ENCODE measurements at regions not wholly inside any gene's neighbourhood (a gene's known extent, or its start where the extent isn't known, plus 50 kb on each side); places are given as distances from the start of the nearest gene placed in this dataset.

DNA sequence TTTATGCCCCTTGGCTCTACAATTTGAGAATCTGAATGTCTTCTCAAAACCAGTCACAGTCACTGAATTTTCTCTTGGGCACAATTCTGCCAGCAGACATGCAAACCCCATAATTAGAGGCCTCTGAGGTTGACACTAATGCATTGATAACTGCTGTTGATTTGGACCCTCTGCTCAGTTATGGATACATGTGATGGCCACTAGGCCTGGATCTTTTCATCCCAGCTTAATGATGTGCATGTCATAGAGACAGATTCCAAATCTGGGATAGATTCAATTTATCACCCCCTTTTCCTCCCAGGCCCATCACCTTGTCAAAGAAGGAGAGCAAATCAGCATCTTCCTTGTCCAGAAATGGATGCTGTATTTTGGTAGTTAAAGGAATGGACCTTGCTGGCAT is 92.2 kb downstream of the C11orf91 start:
- H3K9me3 ChIP-seq (ENCODE audit: low read length) = no peaks in the 10 kb centered on the region
- Mint-ChIP-seq H3K27me3 (peaks cover 0 to 15% of the 10 kb centered on the region in 2 donors), H3K27ac (no peak overlapping the region), H3K36me3 (no peaks in the 10 kb centered on the region), H3K9me3 (no peaks in the 10 kb centered on the region), H3K4me3 (no peak overlapping the region), H3K4me1 (no peaks in the 10 kb centered on the region)
- no peaks in the 10 kb centered on the region for H3K36me3 ChIP-seq (ENCODE audit: insufficient read depth, low read length)
- no peak overlapping the region for H3K27ac ChIP-seq (ENCODE audit: low read depth, low read length)
- ChIA-PET POLR2A (no interaction called here), CTCF (no interaction called here)
- H3K4me1 ChIP-seq (ENCODE audit: insufficient read depth, low read length) = no peaks in the 10 kb centered on the region
- no peak overlapping the region for H3K4me3 ChIP-seq (ENCODE audit: low read length)
- no peaks in the 10 kb centered on the region for H3K27me3 ChIP-seq (ENCODE audit: insufficient read depth, low read length, poor library complexity, severe bottlenecking)
- DNase-seq = no peak

DNA sequence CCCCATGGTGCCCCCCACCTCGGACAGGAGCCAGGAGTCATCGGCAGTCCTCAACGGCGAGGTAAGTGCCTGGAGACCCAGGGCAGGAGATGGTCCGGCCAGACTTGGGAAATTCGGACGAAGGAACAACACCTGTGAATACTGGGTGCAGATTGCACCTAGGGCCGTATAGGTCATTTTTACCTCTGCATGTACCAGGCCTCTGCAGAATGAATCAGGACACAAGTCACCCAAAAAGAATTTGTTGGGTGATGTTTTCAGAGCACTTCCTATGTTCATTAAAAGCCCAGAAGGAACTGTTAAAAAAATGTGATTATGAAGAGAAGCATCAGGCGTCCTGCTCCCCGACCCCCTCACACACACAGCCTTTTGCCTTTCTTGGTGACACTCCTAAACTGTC is 93.9 kb downstream of the C11orf91 start:
- no peaks in the 10 kb centered on the region for H3K36me3 ChIP-seq (ENCODE audit: insufficient read depth, low read length)
- no peaks in the 10 kb centered on the region for H3K4me1 Mint-ChIP-seq
- ChIA-PET POLR2A (no interaction called here), CTCF (no interaction called here)
- H3K4me3 Mint-ChIP-seq = no peak overlapping the region
- no peak overlapping the region for H3K4me3 ChIP-seq (ENCODE audit: low read length)
- peaks cover 0 to 21% of the 10 kb centered on the region in 2 donors for H3K27me3 Mint-ChIP-seq
- H3K36me3 Mint-ChIP-seq = no peaks in the 10 kb centered on the region
- no peak overlapping the region for H3K27ac ChIP-seq (ENCODE audit: low read depth, low read length)
- H3K4me1 ChIP-seq (ENCODE audit: insufficient read depth, low read length) = no peaks in the 10 kb centered on the region
- no peak for DNase-seq
- H3K9me3 Mint-ChIP-seq = no peaks in the 10 kb centered on the region
- H3K9me3 ChIP-seq (ENCODE audit: low read length) = no peaks in the 10 kb centered on the region
- no peaks in the 10 kb centered on the region for H3K27me3 ChIP-seq (ENCODE audit: insufficient read depth, low read length, poor library complexity, severe bottlenecking)
- H3K27ac Mint-ChIP-seq = no peak overlapping the region

DNA sequence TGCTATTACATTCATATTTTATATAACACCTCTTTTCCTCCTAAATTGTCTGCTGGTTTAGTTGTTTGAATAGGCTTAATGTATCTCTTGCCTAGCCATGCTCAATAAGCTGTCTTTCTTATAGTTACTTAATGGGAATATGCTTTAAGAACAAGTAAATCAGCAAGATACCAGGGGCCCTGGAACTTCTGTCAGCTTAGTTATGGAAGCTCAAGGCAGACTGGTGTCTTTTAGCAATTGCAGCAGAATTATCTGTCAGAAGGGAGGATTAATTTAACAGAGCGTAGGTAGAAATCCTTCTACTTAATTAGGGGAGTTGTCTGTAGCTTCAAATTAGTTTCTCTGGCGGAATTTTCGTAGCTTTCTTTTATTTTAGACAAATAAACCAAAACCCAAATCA is 94.9 kb downstream of the C11orf91 start:
- Mint-ChIP-seq H3K27me3 (peaks cover 0 to 29% of the 10 kb centered on the region in 2 donors), H3K4me1 (no peaks in the 10 kb centered on the region), H3K4me3 (no peak overlapping the region), H3K27ac (no peak overlapping the region), H3K9me3 (no peaks in the 10 kb centered on the region), H3K36me3 (no peaks in the 10 kb centered on the region)
- no peaks in the 10 kb centered on the region for H3K27me3 ChIP-seq (ENCODE audit: insufficient read depth, low read length, poor library complexity, severe bottlenecking)
- no peaks in the 10 kb centered on the region for H3K9me3 ChIP-seq (ENCODE audit: low read length)
- no peak for DNase-seq
- CTCF ChIA-PET = no interaction called here
- H3K4me3 ChIP-seq (ENCODE audit: low read length) = no peak overlapping the region
- POLR2A ChIA-PET = no interaction called here
- H3K4me1 ChIP-seq (ENCODE audit: insufficient read depth, low read length) = no peaks in the 10 kb centered on the region
- H3K27ac ChIP-seq (ENCODE audit: low read depth, low read length) = no peak overlapping the region
- no peaks in the 10 kb centered on the region for H3K36me3 ChIP-seq (ENCODE audit: insufficient read depth, low read length)

DNA sequence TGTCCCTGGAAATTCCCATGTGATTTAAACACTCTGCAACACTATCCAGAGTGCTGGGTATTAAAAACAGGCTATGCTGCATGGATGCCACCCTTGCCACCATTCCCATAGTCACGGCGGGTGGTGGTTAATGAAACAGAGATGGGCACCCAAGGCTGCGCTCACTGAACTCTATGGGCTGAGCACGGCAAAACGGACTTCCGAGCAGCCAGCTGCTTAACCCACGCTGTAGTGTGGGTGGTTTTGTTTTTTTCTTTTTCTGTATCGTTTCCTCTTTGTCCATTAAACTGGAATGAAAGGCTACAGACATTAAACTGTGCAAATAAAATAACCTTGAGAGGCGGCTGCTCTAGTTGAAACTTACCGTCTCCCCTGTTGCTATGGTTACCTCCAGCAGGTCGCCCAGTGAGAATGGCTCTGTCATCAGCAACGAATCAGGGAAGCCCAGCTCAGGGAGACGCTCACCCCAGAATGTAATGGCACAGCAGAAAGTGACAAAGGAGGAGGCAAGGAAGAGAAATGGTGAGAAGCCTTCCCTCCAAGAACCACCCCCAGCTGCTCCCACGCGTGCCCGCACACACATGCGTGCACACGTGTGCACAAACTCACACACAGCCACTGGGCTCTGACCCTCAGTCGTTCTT is 102.1 kb downstream of the C11orf91 start:
- Mint-ChIP-seq H3K4me1 (no peaks in the 10 kb centered on the region), H3K4me3 (no peak overlapping the region), H3K9me3 (no peaks in the 10 kb centered on the region), H3K27me3 (peaks cover 1 to 40% of the 10 kb centered on the region in 2 donors), H3K27ac (no peak overlapping the region), H3K36me3 (no peaks in the 10 kb centered on the region)
- Histone ChIP-seq H3K27me3 (ENCODE audit: insufficient read depth, low read length, poor library complexity, severe bottlenecking) (no peaks in the 10 kb centered on the region), H3K4me1 (ENCODE audit: insufficient read depth, low read length) (no peaks in the 10 kb centered on the region), H3K9me3 (ENCODE audit: low read length) (no peaks in the 10 kb centered on the region), H3K27ac (ENCODE audit: low read depth, low read length) (no peak overlapping the region), H3K4me3 (ENCODE audit: low read length) (no peak overlapping the region), H3K36me3 (ENCODE audit: insufficient read depth, low read length) (no peaks in the 10 kb centered on the region)
- no peak for DNase-seq
- ChIA-PET POLR2A (no interaction called here), CTCF (no interaction called here)

DNA sequence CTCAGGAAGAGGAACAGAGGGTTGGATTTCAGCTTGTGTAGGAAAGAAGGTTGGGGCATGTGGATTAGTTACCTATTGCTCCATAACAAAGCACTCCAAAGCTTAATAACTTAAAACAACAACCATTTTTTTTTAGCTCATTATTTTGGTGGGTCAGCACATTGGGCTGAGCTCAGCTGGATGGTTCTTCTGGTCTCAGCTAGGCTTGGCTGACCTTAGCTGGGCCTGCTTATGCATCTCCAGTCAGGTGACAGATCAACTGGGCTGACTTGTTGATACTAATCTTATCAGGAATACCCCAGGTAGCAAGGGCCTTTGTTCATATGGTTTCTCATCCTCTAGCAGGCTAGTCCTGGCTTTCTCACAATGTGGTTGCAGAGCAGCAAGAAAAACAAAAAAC is 106.4 kb downstream of the C11orf91 start:
- no peak for DNase-seq

DNA sequence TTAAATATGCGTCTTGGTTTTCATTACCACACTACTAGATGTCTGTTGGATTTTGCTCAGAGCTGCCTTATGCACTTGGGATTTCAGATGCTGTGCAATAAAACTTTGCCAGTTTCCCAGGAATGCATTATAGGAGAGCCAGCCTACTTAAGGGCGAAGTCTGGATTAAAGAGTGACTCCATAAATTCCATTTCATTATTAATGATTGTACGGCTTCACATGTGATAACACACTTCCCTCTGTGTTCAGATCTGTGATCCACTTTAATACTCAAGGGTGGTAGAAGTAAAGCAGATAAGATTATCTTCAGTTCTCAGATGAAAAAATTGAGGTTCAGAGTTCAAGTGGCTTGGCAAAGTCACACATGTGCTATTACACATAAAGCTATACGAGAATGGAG is 110.2 kb downstream of the C11orf91 start:
- CTCF ChIA-PET = no interaction called here

More for the DNA sequence above, 106.4 kb downstream of the C11orf91 start:
- ChIA-PET CTCF (interaction anchor here (1.3 kb wide), 1 partner anchor 21 kb away, joined by 3 read pairs; no protein-coding TSS in a partner anchor), POLR2A (no interaction called here)
- Mint-ChIP-seq H3K36me3 (no peaks in the 10 kb centered on the region), H3K27ac (peak overlapping the region in 1 of 8 donors; percentile 74), H3K27me3 (peaks cover 1 to 17% of the 10 kb centered on the region in 2 donors), H3K9me3 (no peaks in the 10 kb centered on the region), H3K4me1 (no peaks in the 10 kb centered on the region), H3K4me3 (no peak overlapping the region)
- no peaks in the 10 kb centered on the region for H3K9me3 ChIP-seq (ENCODE audit: low read length)
- H3K4me1 ChIP-seq (ENCODE audit: insufficient read depth, low read length) = no peaks in the 10 kb centered on the region
- no peaks in the 10 kb centered on the region for H3K27me3 ChIP-seq (ENCODE audit: insufficient read depth, low read length, poor library complexity, severe bottlenecking)
- H3K4me3 ChIP-seq (ENCODE audit: low read length) = no peak overlapping the region
- no peak overlapping the region for H3K27ac ChIP-seq (ENCODE audit: low read depth, low read length)
- no peaks in the 10 kb centered on the region for H3K36me3 ChIP-seq (ENCODE audit: insufficient read depth, low read length)

DNA sequence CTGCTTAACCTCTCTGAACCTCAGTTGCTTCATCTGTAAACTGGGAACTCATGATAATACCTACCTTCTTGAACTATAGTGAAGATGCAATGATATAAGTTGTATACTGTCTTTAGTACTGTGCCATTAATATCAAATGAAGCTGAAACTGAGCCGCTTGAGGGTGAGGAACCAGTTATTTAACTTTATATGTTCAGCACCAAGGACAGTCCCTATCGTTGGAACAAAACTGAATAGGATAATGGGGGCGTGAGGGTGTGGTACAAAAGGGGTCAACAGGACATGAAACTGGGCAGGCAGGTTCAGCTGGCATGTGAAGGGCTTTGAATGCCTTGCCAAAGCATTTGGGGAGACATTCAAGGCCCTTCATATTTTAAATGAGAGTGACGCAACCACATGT is 112.6 kb downstream of the C11orf91 start:
- Histone ChIP-seq H3K27me3 (ENCODE audit: insufficient read depth, low read length, poor library complexity, severe bottlenecking) (no peaks in the 10 kb centered on the region), H3K9me3 (ENCODE audit: low read length) (no peaks in the 10 kb centered on the region), H3K4me1 (ENCODE audit: insufficient read depth, low read length) (no peaks in the 10 kb centered on the region), H3K27ac (ENCODE audit: low read depth, low read length) (no peak overlapping the region), H3K36me3 (ENCODE audit: insufficient read depth, low read length) (no peaks in the 10 kb centered on the region), H3K4me3 (ENCODE audit: low read length) (no peak overlapping the region)
- no peak for DNase-seq
- POLR2A ChIA-PET = no interaction called here
- H3K36me3 Mint-ChIP-seq = no peaks in the 10 kb centered on the region
- H3K4me3 Mint-ChIP-seq = no peak overlapping the region
- no peaks in the 10 kb centered on the region for H3K4me1 Mint-ChIP-seq
- H3K27me3 Mint-ChIP-seq = peaks cover 5 to 23% of the 10 kb centered on the region in 2 donors
- peaks cover 0 to 4% (median 0%) of the 10 kb centered on the region in 5 donors for H3K9me3 Mint-ChIP-seq
- H3K27ac Mint-ChIP-seq = no peak overlapping the region
- CTCF ChIA-PET = no interaction called here

More for the DNA sequence above, 110.2 kb downstream of the C11orf91 start:
- Histone ChIP-seq H3K27ac (ENCODE audit: low read depth, low read length) (no peak overlapping the region), H3K4me1 (ENCODE audit: insufficient read depth, low read length) (no peaks in the 10 kb centered on the region), H3K36me3 (ENCODE audit: insufficient read depth, low read length) (no peaks in the 10 kb centered on the region), H3K4me3 (ENCODE audit: low read length) (no peak overlapping the region), H3K9me3 (ENCODE audit: low read length) (no peaks in the 10 kb centered on the region), H3K27me3 (ENCODE audit: insufficient read depth, low read length, poor library complexity, severe bottlenecking) (no peaks in the 10 kb centered on the region)
- Mint-ChIP-seq H3K27me3 (peaks cover 5 to 14% of the 10 kb centered on the region in 2 donors), H3K4me1 (no peaks in the 10 kb centered on the region), H3K36me3 (no peaks in the 10 kb centered on the region), H3K4me3 (no peak overlapping the region), H3K27ac (no peak overlapping the region), H3K9me3 (peaks cover 0 to 4% (median 0%) of the 10 kb centered on the region in 5 donors)
- DNase-seq = no peak
- POLR2A ChIA-PET = no interaction called here

DNA sequence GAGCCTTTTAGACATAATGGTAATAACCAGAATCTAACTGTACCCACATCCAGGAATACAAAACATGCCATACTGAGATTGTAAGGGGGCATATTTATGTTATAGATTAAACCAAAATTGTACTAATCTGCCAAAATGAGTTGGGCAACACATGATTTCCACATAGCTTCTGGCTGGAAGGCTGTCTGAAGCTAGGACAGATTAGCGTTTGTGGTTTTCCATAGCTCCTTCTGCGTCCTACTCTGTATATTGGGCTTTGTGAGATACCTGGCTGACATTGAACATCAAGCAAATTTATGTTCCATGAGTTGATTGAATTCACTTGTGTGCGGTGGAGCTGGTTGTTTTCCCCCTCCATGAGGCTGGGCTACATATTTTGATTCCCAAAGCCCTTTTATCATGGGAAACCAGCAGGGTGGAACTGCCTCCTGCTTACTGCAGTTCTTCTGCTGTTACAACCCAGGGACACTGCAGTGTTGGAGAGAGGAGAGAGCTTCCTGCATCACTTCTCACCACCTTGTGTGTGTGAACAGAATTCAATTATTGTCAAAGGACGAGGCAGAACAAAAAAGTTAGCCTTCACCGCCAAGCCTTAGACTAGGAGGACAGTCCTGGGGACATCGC is 114.9 kb downstream of the C11orf91 start:
- Histone ChIP-seq H3K4me1 (ENCODE audit: insufficient read depth, low read length) (no peaks in the 10 kb centered on the region), H3K27me3 (ENCODE audit: insufficient read depth, low read length, poor library complexity, severe bottlenecking) (no peaks in the 10 kb centered on the region), H3K36me3 (ENCODE audit: insufficient read depth, low read length) (no peaks in the 10 kb centered on the region), H3K4me3 (ENCODE audit: low read length) (no peak overlapping the region), H3K27ac (ENCODE audit: low read depth, low read length) (no peak overlapping the region), H3K9me3 (ENCODE audit: low read length) (no peaks in the 10 kb centered on the region)
- Mint-ChIP-seq H3K27ac (peak overlapping the region in 1 of 8 donors; percentile 44), H3K36me3 (no peaks in the 10 kb centered on the region), H3K4me1 (no peaks in the 10 kb centered on the region), H3K27me3 (peaks cover 10 to 33% of the 10 kb centered on the region in 2 donors), H3K4me3 (no peak overlapping the region), H3K9me3 (peaks cover 0 to 4% (median 0%) of the 10 kb centered on the region in 5 donors)
- POLR2A ChIA-PET = no interaction called here
- CTCF ChIA-PET = no interaction called here
- no peak for DNase-seq

Data from CD8-positive, alpha-beta memory T cell (primary cell).